HepG2 (cell line): ENCODE measurements at regions not wholly inside any gene's neighbourhood (a gene's known extent, or its start where the extent isn't known, plus 50 kb on each side); places are given as distances from the start of the nearest gene placed in this dataset.
"Not testable (repeated sequence)": the region's sequence is repeated elsewhere in the genome, so short reads cannot be mapped to it uniquely, and the experiment has no call there.

ENCODE experiments used
- ATAC-seq: fragments of 200-7000 bp; cut with Tn5 transposase; 3 replicates; pipeline ENCODE4 v1.9.1; 2020; ENCODE audit warnings: mild to moderate bottlenecking, moderate library complexity
- BruUV-seq: library from RNA; stranded (reverse); fragments of 400-500 nt; replicated peaks from 2 replicates; lab custom pipeline; 2021; lab: Mats Ljungman, UMichigan
- CTCF ChIA-PET: fragments of 300-600 bp; formaldehyde crosslinking; extraction: SDS; loops from one replicate; lab custom pipeline; 2021; ENCODE audit warnings: low total read pairs, inconsistent platforms, low intra/inter-chr PET ratio; lab: Yijun Ruan, JAX
- POLR2A ChIA-PET: fragments of 350-600 bp; sonication (Branson Sonifier 250); formaldehyde crosslinking; loops from one replicate; lab custom pipeline; 2020; ENCODE audit warnings: antibody characterized with exemption, inconsistent platforms; lab: Yijun Ruan, JAX
- DNase-seq: peaks from one replicate; pipeline ENCODE4 v3.0.0-alpha.2; 2015; ENCODE audit warnings: low spot score
- FAIRE-seq: peaks from 3 replicates; lab custom pipeline; 2011; peaks lifted over from hg19 to GRCh38; lab: Jason Lieb, UNC
- H2AFZ ChIP-seq: one replicate; pipeline ENCODE4 v1.6.1; 2011; ENCODE audit warnings: low read length, inconsistent platforms
- H3K27ac ChIP-seq: fragments of 300-600 bp; 3 replicates; pipeline ENCODE4 v1.8.0; 2011; ENCODE audit warnings: mixed run types, mild to moderate bottlenecking, mixed read lengths, low read length, inconsistent platforms; ENCODE audit not compliant: insufficient read depth; ENCODE audit errors: extremely low read length
- H3K27me3 ChIP-seq, 2 experiments: fragments of 200-600 bp in 1 of 2; 2 replicates in 1 of 2; 3 replicates in 1 of 2; pipeline versions ENCODE4 v1.6.0 to v1.8.0; 2011; ENCODE audit warnings: low read length in 2 of 2, mild to moderate bottlenecking in 2 of 2, moderate library complexity in 2 of 2, inconsistent platforms in 1 of 2; ENCODE audit not compliant: insufficient read depth in 2 of 2, control insufficient read depth in 1 of 2
- H3K36me3 ChIP-seq, 2 experiments: fragments of 200-600 bp in 1 of 2; replicated peaks in 1 of 2; 2 replicates in 1 of 2; 3 replicates in 1 of 2; pipeline versions ENCODE4 v1.5.1 to v1.8.0; 2011; ENCODE audit warnings: low read length in 2 of 2, inconsistent platforms in 1 of 2; ENCODE audit not compliant: insufficient read depth in 2 of 2, control insufficient read depth in 1 of 2
- H3K4me1 ChIP-seq: 2 replicates; pipeline ENCODE4 v1.5.1; 2012; ENCODE audit warnings: low read length, inconsistent platforms; ENCODE audit not compliant: insufficient read depth
- H3K4me2 ChIP-seq: 2 replicates; pipeline ENCODE4 v1.6.0; 2011; ENCODE audit warnings: low read depth, low read length, inconsistent platforms
- H3K4me3 ChIP-seq, 3 experiments: fragments of 200-600 bp in 1 of 3; sonication (generic), shearing (Covaris generic) in 1 of 3; replicated peaks in 1 of 3; 2 replicates each; pipeline ENCODE4 v1.5.1; 2011 to 2016; ENCODE audit warnings: low read length in 3 of 3, inconsistent platforms in 2 of 3, low read depth in 2 of 3, mild to moderate bottlenecking in 2 of 3, control low read depth in 1 of 3, mixed read lengths in 1 of 3; ENCODE audit not compliant: insufficient read depth in 1 of 3
- H3K79me2 ChIP-seq: one replicate; pipeline ENCODE4 v1.6.1; 2011; ENCODE audit warnings: low read length, inconsistent platforms; ENCODE audit not compliant: insufficient read depth
- H3K9ac ChIP-seq: 2 replicates; pipeline ENCODE4 v1.6.0; 2011; ENCODE audit warnings: mild to moderate bottlenecking, low read depth, low read length, inconsistent platforms; ENCODE audit not compliant: insufficient read depth
- H3K9me3 ChIP-seq: 2 replicates; pipeline ENCODE4 v1.5.1; 2012; ENCODE audit warnings: mild to moderate bottlenecking, low read length
- H4K20me1 ChIP-seq: 2 replicates; pipeline ENCODE4 v1.6.0; 2011; ENCODE audit warnings: inconsistent platforms, mild to moderate bottlenecking, low read length, moderate library complexity; ENCODE audit not compliant: insufficient read depth
- CTCF ChIP-seq: sonication (generic); formaldehyde crosslinking; IDR thresholded peaks from 2 replicates; pipeline ENCODE4 v1.5.0; 2020; ENCODE audit warnings: mild to moderate bottlenecking, missing genetic modification reagents, moderate library complexity
- WGBS: methylation state at CpG from one replicate; pipeline ENCODE4 v1.1.6; 2017; ENCODE audit warnings: low lambda C conversion rate; 5-methylcytosine and 5-hydroxymethylcytosine counted together
- in situ Hi-C: cut with HindIII; loops from 2 replicates; pipeline ENCODE4 v1.10.0; 2017; ENCODE audit warnings: low pct_unique_long_range_greater_than_20kb; ENCODE audit not compliant: extremely low pct_ligation_motif_present
- intact Hi-C: fragments of 100-400 bp; cut with micrococcal nuclease; formaldehyde crosslinking; loops from one replicate; pipeline ENCODE4 v1.10.0; 2022; ENCODE audit not compliant: unreplicated experiment

DNA sequence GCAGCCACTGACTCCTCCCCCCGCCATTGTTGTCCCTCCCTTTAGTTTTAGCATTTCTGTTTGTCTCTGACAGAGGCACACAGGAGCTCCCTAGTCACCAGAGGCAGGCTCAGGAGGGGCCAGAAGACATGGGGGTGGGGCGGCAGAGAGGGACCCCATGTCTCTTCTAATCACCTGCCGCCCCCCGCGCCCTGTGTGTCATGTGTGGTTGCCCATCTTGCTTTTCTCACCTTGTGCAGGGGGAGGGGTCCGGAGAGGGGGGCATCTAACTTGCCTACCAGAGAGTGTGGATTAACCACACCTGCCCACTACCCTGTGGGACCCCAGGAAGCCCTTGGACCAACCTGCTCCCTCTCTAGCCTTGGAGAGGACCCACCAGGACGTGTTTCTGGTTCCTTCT, 130.2 kb downstream of the ZNF267 start:
- DNase-seq, H3K4me2 ChIP-seq, H3K27ac ChIP-seq, FAIRE-seq, intact Hi-C loops, H3K4me3 ChIP-seq, H4K20me1 ChIP-seq, H3K9ac ChIP-seq, H3K27me3 ChIP-seq, H3K9me3 ChIP-seq, H3K36me3 ChIP-seq, in situ Hi-C loops, ATAC-seq, POLR2A ChIA-PET, H3K4me1 ChIP-seq, CTCF ChIA-PET, H2AFZ ChIP-seq, H3K79me2 ChIP-seq, BruUV-seq: not testable (repeated sequence)
- WGBS: 20% methylated on average over 4 of the region's 7 CpGs

DNA sequence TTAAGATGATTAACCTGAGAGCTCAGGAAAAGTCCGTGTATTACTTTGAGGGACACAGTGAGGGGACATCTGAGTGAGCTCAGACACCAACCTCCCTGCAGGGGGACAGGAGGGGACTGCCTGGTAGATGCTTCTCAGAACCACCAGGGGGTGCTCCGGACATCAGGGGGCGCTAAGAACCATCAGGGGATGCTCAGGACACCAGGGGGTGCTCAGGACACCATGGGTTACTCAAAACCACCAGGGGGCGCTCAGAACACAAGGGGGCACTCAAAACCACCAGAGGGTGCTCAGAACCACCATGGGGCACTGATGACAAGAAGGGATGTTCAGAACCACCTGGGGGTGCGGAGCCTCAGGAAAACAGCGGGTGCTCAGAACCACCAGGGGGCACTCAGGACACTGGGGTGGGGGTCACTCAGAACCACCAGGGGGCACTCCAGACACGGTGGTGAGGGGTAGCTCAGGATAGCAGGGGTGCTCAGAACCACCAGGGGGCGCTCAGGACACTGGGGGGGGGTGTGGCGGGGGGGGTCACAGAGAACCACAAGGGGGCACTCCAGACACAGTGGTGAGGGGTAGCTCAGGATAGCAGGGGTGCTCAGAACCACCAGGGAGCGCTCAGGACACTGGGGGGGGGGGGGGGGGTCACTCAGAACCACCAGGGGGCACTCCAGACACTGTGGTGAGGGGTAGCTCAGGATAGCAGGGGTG, 165.3 kb downstream of the ZNF267 start:
- CTCF ChIA-PET, POLR2A ChIA-PET, H3K4me2 ChIP-seq, H3K27ac ChIP-seq, H4K20me1 ChIP-seq, H2AFZ ChIP-seq, intact Hi-C loops, FAIRE-seq: not testable (repeated sequence)
- 62% methylated on average over 5 of the region's 10 CpGs for WGBS
- peak; percentile 54 for TF ChIP-seq CTCF (CRISPR knock-in tag)
- TF ChIP-seq, all 625 proteins: peak for 1; not testable (repeated sequence) for 624
- DNase-seq (peak; percentile 4), ATAC-seq (peak; percentile 36; the same call in 2 of the 3 replicates)
- H3K4me3 ChIP-seq, H3K4me1 ChIP-seq, H3K27me3 ChIP-seq, H3K79me2 ChIP-seq, H3K9ac ChIP-seq, H3K36me3 ChIP-seq, BruUV-seq, H3K9me3 ChIP-seq, in situ Hi-C loops: not testable (repeated sequence)

DNA sequence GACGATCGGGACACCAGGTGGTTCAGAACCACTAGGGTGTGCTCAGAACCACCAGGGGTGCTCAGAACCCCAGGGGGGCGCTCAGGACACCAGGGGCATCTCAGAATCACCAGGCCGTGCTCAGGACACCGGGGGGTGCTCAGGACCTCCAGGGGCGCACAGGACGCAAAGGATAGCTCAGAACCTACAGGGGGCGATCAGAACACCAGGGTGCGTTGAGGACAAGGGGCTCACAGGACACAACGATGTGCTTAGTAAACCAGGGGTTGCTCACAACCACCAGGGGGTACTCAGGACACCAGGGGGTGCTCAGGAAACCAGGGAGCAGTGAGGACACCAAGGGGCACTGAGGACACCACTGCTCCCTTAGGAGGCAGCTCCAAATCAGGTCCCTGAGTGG, 166.3 kb downstream of the ZNF267 start:
- ATAC-seq: peak; percentile 67
- H3K79me2 ChIP-seq, H3K9ac ChIP-seq, H3K9me3 ChIP-seq, FAIRE-seq, H2AFZ ChIP-seq, POLR2A ChIA-PET, intact Hi-C loops, H3K36me3 ChIP-seq, H4K20me1 ChIP-seq, H3K4me1 ChIP-seq, DNase-seq, H3K4me2 ChIP-seq, BruUV-seq, H3K4me3 ChIP-seq, H3K27me3 ChIP-seq, in situ Hi-C loops, CTCF ChIA-PET, H3K27ac ChIP-seq: not testable (repeated sequence)
- no CpG with 5 or more reads among the region's 10 CpGs for WGBS
